ENCODE measurements at regions not wholly inside any gene's neighbourhood (a gene's known extent, or its start where the extent isn't known, plus 50 kb on each side); places are given as distances from the start of the nearest gene placed in this dataset.

DNA sequence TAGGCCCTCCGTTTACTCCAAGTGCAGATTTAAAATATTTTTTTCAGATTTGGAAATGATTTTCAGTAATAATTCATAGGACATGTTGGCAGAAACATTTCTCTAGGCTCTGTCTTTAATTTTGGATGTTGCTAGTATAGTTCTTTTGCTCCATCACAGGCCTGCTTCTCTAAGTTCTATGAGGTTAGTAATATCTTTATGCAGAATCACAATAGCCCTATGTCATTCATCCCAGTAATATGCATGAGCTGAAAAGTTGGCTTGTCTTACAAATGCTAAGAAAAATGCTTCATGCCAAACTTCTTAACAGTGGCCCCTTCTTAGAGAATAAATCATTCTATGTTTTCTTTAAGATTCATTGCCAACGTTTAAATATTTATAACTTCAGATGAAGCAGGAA, 148.3 kb upstream of the TLL1 start:
- intact Hi-C loops (cut with micrococcal nuclease): no loop called here
- H3K9me3 ChIP-seq (replicated peaks in 1 of 2; ENCODE audit: control insufficient read depth in 1 of 2, insufficient read depth in 1 of 2, low read length in 2 of 2): no peaks in the 10 kb centered on the region
- no CpG with 5 or more reads among the region's 2 CpGs for WGBS (ENCODE audit: insufficient coverage)
- Mint-ChIP-seq H3K36me3 (no peaks in the 10 kb centered on the region), H3K9me3 (peaks cover 0 to 7% (median 3%) of the 10 kb centered on the region in 7 donors), H3K27me3 (ENCODE audit: low read depth in 3 of 3) (peaks cover 0 to 2% (median 0%) of the 10 kb centered on the region in 3 donors), H3K4me1 (no peaks in the 10 kb centered on the region), H3K4me3 (no peak overlapping the region), H3K27ac (no peak overlapping the region)
- no peaks in the 10 kb centered on the region for H3K4me1 ChIP-seq (ENCODE audit: control insufficient read depth in 1 of 2, insufficient read depth in 2 of 2, low read length in 2 of 2)
- no peaks in the 10 kb centered on the region for H3K27me3 ChIP-seq (ENCODE audit: control insufficient read depth in 2 of 2, insufficient read depth in 2 of 2, low read length in 2 of 2)
- H4K20me1 ChIP-seq (ENCODE audit: insufficient read depth, low read length): no peaks in the 10 kb centered on the region
- no peaks in the 10 kb centered on the region for H3K36me3 ChIP-seq (replicated peaks in 1 of 2; ENCODE audit: control insufficient read depth in 1 of 2, insufficient read depth in 2 of 2, low read length in 2 of 2)
- no peak overlapping the region for H3K4me3 ChIP-seq (replicated peaks in 1 of 3; ENCODE audit: low read depth in 2 of 3, low read length in 3 of 3)
- no peak overlapping the region for H2AFZ ChIP-seq (ENCODE audit: insufficient read depth, low read depth, low read length, poor library complexity, severe bottlenecking)
- no peak overlapping the region for H3K9ac ChIP-seq (ENCODE audit: insufficient read depth, low read length, poor library complexity, severe bottlenecking)
- H3K27ac ChIP-seq (ENCODE audit: low read depth in 1 of 2, low read length in 2 of 2): no peak overlapping the region
- no peak overlapping the region for H3K4me2 ChIP-seq (replicated peaks; ENCODE audit: extremely low read depth, low read length, poor library complexity, severe bottlenecking)
- TF ChIP-seq, protein P1, sequence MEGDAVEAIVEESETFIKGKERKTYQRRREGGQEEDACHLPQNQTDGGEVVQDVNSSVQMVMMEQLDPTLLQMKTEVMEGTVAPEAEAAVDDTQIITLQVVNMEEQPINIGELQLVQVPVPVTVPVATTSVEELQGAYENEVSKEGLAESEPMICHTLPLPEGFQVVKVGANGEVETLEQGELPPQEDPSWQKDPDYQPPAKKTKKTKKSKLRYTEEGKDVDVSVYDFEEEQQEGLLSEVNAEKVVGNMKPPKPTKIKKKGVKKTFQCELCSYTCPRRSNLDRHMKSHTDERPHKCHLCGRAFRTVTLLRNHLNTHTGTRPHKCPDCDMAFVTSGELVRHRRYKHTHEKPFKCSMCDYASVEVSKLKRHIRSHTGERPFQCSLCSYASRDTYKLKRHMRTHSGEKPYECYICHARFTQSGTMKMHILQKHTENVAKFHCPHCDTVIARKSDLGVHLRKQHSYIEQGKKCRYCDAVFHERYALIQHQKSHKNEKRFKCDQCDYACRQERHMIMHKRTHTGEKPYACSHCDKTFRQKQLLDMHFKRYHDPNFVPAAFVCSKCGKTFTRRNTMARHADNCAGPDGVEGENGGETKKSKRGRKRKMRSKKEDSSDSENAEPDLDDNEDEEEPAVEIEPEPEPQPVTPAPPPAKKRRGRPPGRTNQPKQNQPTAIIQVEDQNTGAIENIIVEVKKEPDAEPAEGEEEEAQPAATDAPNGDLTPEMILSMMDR (IDR thresholded peaks at IDR 0.05): no peak
- no peaks in the 10 kb centered on the region for H3K79me2 ChIP-seq (ENCODE audit: insufficient read depth, low read length)
- no peak for DNase-seq

DNA sequence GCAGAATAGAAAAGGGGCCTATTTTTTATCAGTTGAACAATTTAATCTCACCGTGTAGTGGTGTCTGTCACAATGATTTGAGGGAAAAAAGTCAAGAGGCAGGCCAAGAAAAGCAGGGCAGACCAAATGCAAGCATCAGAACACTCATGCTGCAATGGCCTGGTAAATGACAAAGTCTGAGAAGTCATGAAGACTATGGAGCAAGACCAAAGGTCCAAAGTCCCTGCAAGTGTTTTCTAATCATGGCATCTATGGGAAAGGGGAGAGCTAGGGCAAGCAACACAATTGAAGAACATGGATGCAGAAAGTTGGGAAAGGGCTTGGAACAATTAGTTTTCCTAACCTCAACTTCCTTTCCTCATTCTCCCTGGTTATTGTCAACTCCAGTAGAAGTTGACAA, 147.7 kb upstream of the TLL1 start:
- TF ChIP-seq, protein P1 (IDR thresholded peaks at IDR 0.05): no peak
- no peak overlapping the region for H3K4me3 ChIP-seq (replicated peaks in 1 of 3; ENCODE audit: low read depth in 2 of 3, low read length in 3 of 3)
- Mint-ChIP-seq H3K4me1 (no peaks in the 10 kb centered on the region), H3K27ac (no peak overlapping the region), H3K4me3 (no peak overlapping the region), H3K9me3 (peaks cover 0 to 7% (median 3%) of the 10 kb centered on the region in 7 donors), H3K27me3 (ENCODE audit: low read depth in 3 of 3) (no peaks in the 10 kb centered on the region), H3K36me3 (no peaks in the 10 kb centered on the region)
- no peaks in the 10 kb centered on the region for H3K36me3 ChIP-seq (replicated peaks in 1 of 2; ENCODE audit: control insufficient read depth in 1 of 2, insufficient read depth in 2 of 2, low read length in 2 of 2)
- DNase-seq: no peak
- no peaks in the 10 kb centered on the region for H3K4me1 ChIP-seq (ENCODE audit: control insufficient read depth in 1 of 2, insufficient read depth in 2 of 2, low read length in 2 of 2)
- no peak overlapping the region for H2AFZ ChIP-seq (ENCODE audit: insufficient read depth, low read depth, low read length, poor library complexity, severe bottlenecking)
- WGBS (ENCODE audit: insufficient coverage): 75% methylated on average over 1 of the region's 1 CpG
- no peak overlapping the region for H3K9ac ChIP-seq (ENCODE audit: insufficient read depth, low read length, poor library complexity, severe bottlenecking)
- intact Hi-C loops (cut with micrococcal nuclease): no loop called here
- no peaks in the 10 kb centered on the region for H3K9me3 ChIP-seq (replicated peaks in 1 of 2; ENCODE audit: control insufficient read depth in 1 of 2, insufficient read depth in 1 of 2, low read length in 2 of 2)
- no peaks in the 10 kb centered on the region for H3K27me3 ChIP-seq (ENCODE audit: control insufficient read depth in 2 of 2, insufficient read depth in 2 of 2, low read length in 2 of 2)
- no peak overlapping the region for H3K27ac ChIP-seq (ENCODE audit: low read depth in 1 of 2, low read length in 2 of 2)
- H4K20me1 ChIP-seq (ENCODE audit: insufficient read depth, low read length): no peaks in the 10 kb centered on the region
- H3K4me2 ChIP-seq (replicated peaks; ENCODE audit: extremely low read depth, low read length, poor library complexity, severe bottlenecking): no peak overlapping the region
- no peaks in the 10 kb centered on the region for H3K79me2 ChIP-seq (ENCODE audit: insufficient read depth, low read length)

Data from CD14-positive monocyte (primary cell).